K562 (cell line): ENCODE measurements at regions not wholly inside any gene's neighbourhood (a gene's known extent, or its start where the extent isn't known, plus 50 kb on each side); places are given as distances from the start of the nearest gene placed in this dataset.

Experiments used
- ATAC-seq: fragments of 200-7000 bp; cut with Tn5 transposase; 3 replicates; pipeline ENCODE4 v1.9.1; 2020; ENCODE audit warnings: moderate library complexity
- BruUV-seq: library from RNA; stranded (reverse); fragments of 400-500 nt; replicated peaks from 2 replicates; lab custom pipeline; 2021; lab: Mats Ljungman, UMichigan
- CTCF ChIA-PET: fragments of 300-600 bp; formaldehyde crosslinking; extraction: SDS; loops from one replicate; lab custom pipeline; 2021; ENCODE audit warnings: low intra/inter-chr PET ratio; lab: Yijun Ruan, JAX
- POLR2A ChIA-PET: fragments of 300-600, 350-650 bp; sonication (Branson Sonifier 250); formaldehyde crosslinking; extraction: SDS; loops from one replicate; lab custom pipeline; 2021; ENCODE audit warnings: antibody characterized with exemption, inconsistent platforms; lab: Yijun Ruan, JAX
- DNase-seq, 4 experiments: peaks; one replicate each; pipeline versions ENCODE4 v3.0.0 to v3.0.0-alpha.2; 2011 to 2018; ENCODE audit warnings: low spot score in 3 of 4, mixed read lengths in 3 of 4; ENCODE audit errors: extremely low read depth in 1 of 4
- FAIRE-seq: peaks from 2 replicates; lab custom pipeline; 2011; peaks lifted over from hg19 to GRCh38; lab: Jason Lieb, UNC
- H2AFZ ChIP-seq: 2 replicates; pipeline ENCODE4 v1.6.0; 2011; ENCODE audit warnings: low read depth, low read length, control low read depth, inconsistent platforms
- H3K27ac ChIP-seq: fragments of 200-600 bp; 3 replicates; pipeline ENCODE4 v1.8.0; 2011; ENCODE audit warnings: low read depth, mild to moderate bottlenecking, control low read depth, inconsistent platforms, low read length, moderate library complexity, mixed read lengths; ENCODE audit errors: extremely low read depth
- H3K27me3 ChIP-seq, 2 experiments: fragments of 300-600 bp in 1 of 2; 2 replicates in 1 of 2; 3 replicates in 1 of 2; pipeline versions ENCODE4 v1.6.0 to v1.8.0; 2011; ENCODE audit warnings: inconsistent platforms in 2 of 2, low read length in 2 of 2, mild to moderate bottlenecking in 1 of 2, mixed read lengths in 1 of 2, moderate library complexity in 1 of 2; ENCODE audit not compliant: control insufficient read depth in 2 of 2, insufficient read depth in 2 of 2
- H3K36me3 ChIP-seq: fragments of 300-600 bp; 3 replicates; pipeline ENCODE4 v1.8.0; 2011; ENCODE audit warnings: mild to moderate bottlenecking, low read length, inconsistent platforms; ENCODE audit not compliant: control insufficient read depth, insufficient read depth
- H3K4me1 ChIP-seq, 2 experiments: fragments of 200-600 bp in 1 of 2; replicated peaks in 1 of 2; 2 replicates in 1 of 2; 3 replicates in 1 of 2; pipeline versions ENCODE4 v1.5.1 to v1.8.0; 2011; ENCODE audit warnings: inconsistent platforms in 2 of 2, low read length in 2 of 2, mild to moderate bottlenecking in 1 of 2, mixed read lengths in 1 of 2, moderate library complexity in 1 of 2; ENCODE audit not compliant: control insufficient read depth in 2 of 2, insufficient read depth in 2 of 2
- H3K4me2 ChIP-seq: 2 replicates; pipeline ENCODE4 v1.6.1; 2011; ENCODE audit warnings: low read length, control low read depth, inconsistent platforms, mixed read lengths; ENCODE audit not compliant: insufficient read depth
- H3K4me3 ChIP-seq: fragments of 200-600 bp; sonication (generic), shearing (Covaris generic); 2 replicates; pipeline ENCODE4 v1.5.1; 2016; ENCODE audit warnings: control low read depth, inconsistent platforms
- H3K79me2 ChIP-seq: fragments of 200-600 bp; 3 replicates; pipeline ENCODE4 v1.8.0; 2011; ENCODE audit warnings: low read length, inconsistent platforms; ENCODE audit not compliant: control insufficient read depth, insufficient read depth
- H3K9ac ChIP-seq, 2 experiments: 2 replicates each; pipeline versions ENCODE4 v1.6.0 to v1.6.1; 2011; ENCODE audit warnings: low read depth in 2 of 2, low read length in 2 of 2, control low read depth in 1 of 2, inconsistent platforms in 1 of 2, mild to moderate bottlenecking in 1 of 2, mixed read lengths in 1 of 2; ENCODE audit not compliant: insufficient read depth in 1 of 2
- H3K9me1 ChIP-seq: one replicate; pipeline ENCODE4 v1.6.0; 2011; ENCODE audit warnings: inconsistent platforms, mild to moderate bottlenecking, low read length, moderate library complexity; ENCODE audit not compliant: control insufficient read depth, insufficient read depth
- H3K9me3 ChIP-seq: replicated peaks from 2 replicates; pipeline ENCODE4 v1.5.1; 2011; ENCODE audit warnings: low read depth, low read length, inconsistent platforms; ENCODE audit not compliant: control insufficient read depth, insufficient read depth
- H4K20me1 ChIP-seq: replicated peaks from 2 replicates; pipeline ENCODE4 v1.6.1; 2011; ENCODE audit warnings: low read length, inconsistent platforms, mixed read lengths; ENCODE audit not compliant: control insufficient read depth, insufficient read depth
- ARNT ChIP-seq, 2 experiments: fragments of 450-650 bp; IDR thresholded peaks; 2 replicates each; pipeline ENCODE4 v1.6.1; 2016; ENCODE audit warnings: mild to moderate bottlenecking in 1 of 2
- CXXC5 ChIP-seq: fragments of 250-450 bp; sonication (Bioruptor Pico); IDR thresholded peaks from 2 replicates; pipeline ENCODE4 v1.8.0; 2022; ENCODE audit warnings: inconsistent platforms, mild to moderate bottlenecking, moderate library complexity
- ESRRB ChIP-seq: fragments of 250-450 bp; sonication (Bioruptor Pico); IDR thresholded peaks from 2 replicates; pipeline ENCODE4 v1.5.0; 2020; ENCODE audit warnings: mild to moderate bottlenecking, moderate library complexity, borderline replicate concordance
- HDAC2 ChIP-seq: fragments of 450-650 bp; IDR thresholded peaks from 2 replicates; pipeline ENCODE4 v1.6.1; 2016; ENCODE audit warnings: mild to moderate bottlenecking
- NR2C1 ChIP-seq, 2 experiments: fragments of 450-650 bp; IDR thresholded peaks; 2 replicates each; pipeline ENCODE4 v1.6.1; 2017; ENCODE audit warnings: mild to moderate bottlenecking in 2 of 2, antibody characterized with exemption in 1 of 2, inconsistent platforms in 1 of 2, missing compliant biosample characterization in 1 of 2, missing genetic modification characterization in 1 of 2
- ZFP30 ChIP-seq: fragments of 250-450 bp; sonication (Bioruptor Pico); IDR thresholded peaks from 2 replicates; pipeline ENCODE4 v1.8.0; 2022; ENCODE audit warnings: moderate library complexity, mild to moderate bottlenecking, inconsistent platforms, borderline replicate concordance
- ZNF134 ChIP-seq: fragments of 250-450 bp; sonication (Bioruptor Pico); conservative IDR thresholded peaks from 2 replicates; pipeline ENCODE4 v1.4.0; 2020
- ZNF507 ChIP-seq: conservative IDR thresholded peaks from 2 replicates; pipeline ENCODE4 v1.6.1; 2017; ENCODE audit warnings: missing genetic modification characterization, missing compliant biosample characterization
- WGBS: fragments of 100-300 bp; shearing (Covaris generic); methylation state at CpG from one replicate; pipeline ENCODE4 v1.1.6; 2016; ENCODE audit warnings: low coverage, mixed read lengths; ENCODE audit not compliant: insufficient coverage; ENCODE audit errors: missing lambda C conversion rate; 5-methylcytosine and 5-hydroxymethylcytosine counted together
- in situ Hi-C: fragments of 300-500 bp; cut with MboI; formaldehyde crosslinking; loops from 4 replicates; pipeline ENCODE4 v1.15.0; 2018; ENCODE audit warnings: inconsistent platforms, mixed read lengths
- intact Hi-C: fragments of 100-400 bp; cut with micrococcal nuclease; formaldehyde crosslinking; loops from 2 replicates; pipeline ENCODE4 v1.14.2; 2022
- TF ChIP-seq, protein P1 (sequence below): fragments of 450-650 bp; IDR thresholded peaks from 2 replicates; pipeline ENCODE4 v1.6.1; 2017; ENCODE audit warnings: mild to moderate bottlenecking, moderate library complexity

DNA sequence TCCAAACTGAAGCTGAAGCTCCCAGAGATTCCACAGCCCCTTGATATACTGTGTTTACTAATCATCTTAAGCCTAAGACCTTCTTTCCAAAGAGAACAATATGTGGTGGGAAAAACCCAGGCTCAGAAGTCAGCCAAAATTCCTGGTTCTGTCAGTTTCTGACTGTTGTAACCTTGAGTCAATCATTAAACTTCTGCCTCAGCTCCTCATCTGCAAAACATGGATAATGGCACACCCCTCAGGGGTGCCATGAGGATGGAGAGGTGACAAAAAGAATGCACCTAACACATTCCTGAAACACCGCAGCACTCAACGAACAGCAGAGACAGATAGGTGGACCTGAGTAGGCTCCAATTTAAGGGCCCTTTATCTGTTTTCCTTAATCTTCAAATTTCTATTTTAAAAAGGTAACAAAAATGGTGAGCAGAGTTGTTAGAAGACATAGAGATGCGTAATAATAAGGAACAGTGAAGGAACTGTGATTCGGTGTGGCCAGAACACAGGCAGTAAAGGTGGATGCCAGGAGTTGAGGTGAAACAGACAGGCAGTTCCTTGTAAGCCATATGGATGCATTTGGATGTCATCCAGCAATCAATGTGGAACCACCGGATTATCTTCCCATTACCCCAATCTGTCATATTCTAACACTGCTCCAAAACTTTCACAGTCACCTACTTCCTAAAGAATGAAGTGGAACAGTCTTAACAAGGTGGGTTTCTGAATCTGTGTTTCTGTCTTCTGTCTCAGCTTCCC, 56.6 kb upstream of the DOCK9 start (continued):
- TF ChIP-seq ARNT (IDR thresholded peaks at IDR 0.05) (no peak), ESRRB (CRISPR knock-in tag) (no peak), ZNF507 (tag) (no peak), ZFP30 (no peak)

DNA sequence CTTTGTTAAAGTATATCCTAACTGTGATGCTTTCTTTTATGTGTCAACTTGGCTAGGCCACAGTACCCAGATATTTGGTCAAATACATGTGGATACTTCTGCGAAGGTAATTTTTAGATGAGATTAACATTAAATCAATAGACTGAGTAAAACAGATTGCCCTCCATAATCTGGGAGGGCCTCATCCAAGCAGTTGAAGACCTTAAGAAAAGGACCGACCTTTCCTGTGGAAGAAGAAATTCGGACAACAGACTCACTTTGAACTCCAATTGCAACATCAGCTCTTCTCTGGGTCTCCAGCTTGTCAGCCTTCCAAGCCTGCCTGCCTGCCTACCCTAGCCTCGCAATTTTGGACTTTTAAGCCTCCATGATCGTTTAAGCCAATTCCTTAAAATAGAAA, 57.9 kb upstream of the DOCK9 start:
- in situ Hi-C loops (no loop called here), intact Hi-C loops (no loop called here)
- ATAC-seq (no peak), DNase-seq (no peak), FAIRE-seq (no peak)
- Histone ChIP-seq H3K36me3 (no peaks in the 10 kb centered on the region; the same call in 1 of the 3 replicates), H3K4me3 (no peak overlapping the region), H3K4me1 (no peaks in the 10 kb centered on the region; a peak in 1 of 5 replicates), H3K4me2 (no peak overlapping the region), H3K27ac (no peak overlapping the region), H3K27me3 (no peaks in the 10 kb centered on the region), H3K9me3 (no peaks in the 10 kb centered on the region; the same call in 1 of the 2 replicates), H4K20me1 (no peaks in the 10 kb centered on the region), H3K9me1 (no peaks in the 10 kb centered on the region), H2AFZ (no peak overlapping the region), H3K9ac (no peak overlapping the region), H3K79me2 (peaks cover 13% of the 10 kb centered on the region; the same call in 2 of the 3 replicates)
- WGBS, result 93% methylated on average over 5 of the region's 5 CpGs
- TF ChIP-seq NR2C1 (IDR thresholded peaks at IDR 0.05), result no peak
- no peak for TF ChIP-seq NR2C1 (tag; IDR thresholded peaks at IDR 0.05)
- no peak for TF ChIP-seq CXXC5 (CRISPR knock-in tag)
- TF ChIP-seq ZNF134 (CRISPR knock-in tag), result 0 out of 2 replicates have a peak, but pooled peaks have one; percentile 67
- TF ChIP-seq, protein P1, sequence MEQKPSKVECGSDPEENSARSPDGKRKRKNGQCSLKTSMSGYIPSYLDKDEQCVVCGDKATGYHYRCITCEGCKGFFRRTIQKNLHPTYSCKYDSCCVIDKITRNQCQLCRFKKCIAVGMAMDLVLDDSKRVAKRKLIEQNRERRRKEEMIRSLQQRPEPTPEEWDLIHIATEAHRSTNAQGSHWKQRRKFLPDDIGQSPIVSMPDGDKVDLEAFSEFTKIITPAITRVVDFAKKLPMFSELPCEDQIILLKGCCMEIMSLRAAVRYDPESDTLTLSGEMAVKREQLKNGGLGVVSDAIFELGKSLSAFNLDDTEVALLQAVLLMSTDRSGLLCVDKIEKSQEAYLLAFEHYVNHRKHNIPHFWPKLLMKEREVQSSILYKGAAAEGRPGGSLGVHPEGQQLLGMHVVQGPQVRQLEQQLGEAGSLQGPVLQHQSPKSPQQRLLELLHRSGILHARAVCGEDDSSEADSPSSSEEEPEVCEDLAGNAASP, result no peak
- TF ChIP-seq HDAC2, result no peak
- no TSS peak for BruUV-seq
- ChIA-PET CTCF (interaction anchor here (0.5 kb wide), 1 partner anchor 126 kb away, joined by 6 read pairs; no protein-coding TSS in a partner anchor), POLR2A (no interaction called here)
